PFSK-1 (cell line): ENCODE measurements at regions not wholly inside any gene's neighbourhood (a gene's known extent, or its start where the extent isn't known, plus 50 kb on each side); places are given as distances from the start of the nearest gene placed in this dataset.

Source experiments
- FOXP2 ChIP-seq: optimal IDR thresholded peaks from 2 replicates; pipeline ENCODE3; 2011; ENCODE audit warnings: borderline replicate concordance, control low read depth, inconsistent platforms; ENCODE audit not compliant: insufficient read depth; ENCODE audit errors: extremely low read length, extremely low read depth
- POLR2AphosphoS5 ChIP-seq: IDR thresholded peaks from 2 replicates; pipeline ENCODE4 v1.6.1; 2012; ENCODE audit warnings: low read depth, mild to moderate bottlenecking, control low read depth, low read length, moderate library complexity
- SIN3A ChIP-seq: IDR thresholded peaks from 2 replicates; pipeline ENCODE4 v1.6.1; 2012; ENCODE audit warnings: mild to moderate bottlenecking, low read length, moderate library complexity, borderline replicate concordance; ENCODE audit not compliant: insufficient read depth
- TAF1 ChIP-seq: IDR thresholded peaks from 2 replicates; pipeline ENCODE4 v1.6.1; 2012; ENCODE audit warnings: low read length, control low read depth, borderline replicate concordance; ENCODE audit not compliant: insufficient read depth
- TF ChIP-seq, protein P1 (sequence below), 2 experiments: IDR thresholded peaks; 2 replicates each; pipeline versions ENCODE4 v1.6.1 to v1.8.0; 2011 to 2012; ENCODE audit warnings: low read depth in 2 of 2, low read length in 2 of 2, control low read depth in 1 of 2, inconsistent platforms in 1 of 2, mild to moderate bottlenecking in 1 of 2, moderate library complexity in 1 of 2; ENCODE audit not compliant: insufficient read depth in 1 of 2

DNA sequence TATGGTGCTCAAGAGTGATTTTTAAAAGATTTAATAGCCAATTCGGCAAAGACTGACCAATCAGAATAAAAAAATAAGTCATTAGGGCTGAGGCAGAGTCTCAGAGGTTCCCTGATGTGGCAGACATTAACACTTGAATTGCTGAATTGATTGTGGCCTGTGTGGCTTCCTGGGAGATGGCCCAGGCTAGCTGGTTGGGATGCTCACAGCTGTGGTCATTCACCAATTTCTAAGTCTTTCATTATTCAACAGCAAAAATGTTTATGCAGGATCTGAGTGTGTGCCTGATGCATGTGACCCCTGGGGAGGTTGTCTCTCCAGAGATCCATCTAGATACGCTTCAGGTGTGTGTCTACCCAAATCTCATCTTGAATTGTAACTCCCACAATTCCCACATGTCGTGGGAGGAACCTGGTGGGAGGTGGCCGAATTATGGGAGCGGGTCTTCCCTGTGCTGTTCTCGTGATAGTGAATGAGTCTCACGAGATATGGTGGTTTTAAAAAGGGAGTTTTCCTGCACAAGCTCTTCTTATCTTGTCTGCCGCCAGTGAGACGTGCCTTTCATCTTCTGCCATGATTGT, 632.6 kb upstream of the SEMA6A start:
- TF ChIP-seq, protein P1, sequence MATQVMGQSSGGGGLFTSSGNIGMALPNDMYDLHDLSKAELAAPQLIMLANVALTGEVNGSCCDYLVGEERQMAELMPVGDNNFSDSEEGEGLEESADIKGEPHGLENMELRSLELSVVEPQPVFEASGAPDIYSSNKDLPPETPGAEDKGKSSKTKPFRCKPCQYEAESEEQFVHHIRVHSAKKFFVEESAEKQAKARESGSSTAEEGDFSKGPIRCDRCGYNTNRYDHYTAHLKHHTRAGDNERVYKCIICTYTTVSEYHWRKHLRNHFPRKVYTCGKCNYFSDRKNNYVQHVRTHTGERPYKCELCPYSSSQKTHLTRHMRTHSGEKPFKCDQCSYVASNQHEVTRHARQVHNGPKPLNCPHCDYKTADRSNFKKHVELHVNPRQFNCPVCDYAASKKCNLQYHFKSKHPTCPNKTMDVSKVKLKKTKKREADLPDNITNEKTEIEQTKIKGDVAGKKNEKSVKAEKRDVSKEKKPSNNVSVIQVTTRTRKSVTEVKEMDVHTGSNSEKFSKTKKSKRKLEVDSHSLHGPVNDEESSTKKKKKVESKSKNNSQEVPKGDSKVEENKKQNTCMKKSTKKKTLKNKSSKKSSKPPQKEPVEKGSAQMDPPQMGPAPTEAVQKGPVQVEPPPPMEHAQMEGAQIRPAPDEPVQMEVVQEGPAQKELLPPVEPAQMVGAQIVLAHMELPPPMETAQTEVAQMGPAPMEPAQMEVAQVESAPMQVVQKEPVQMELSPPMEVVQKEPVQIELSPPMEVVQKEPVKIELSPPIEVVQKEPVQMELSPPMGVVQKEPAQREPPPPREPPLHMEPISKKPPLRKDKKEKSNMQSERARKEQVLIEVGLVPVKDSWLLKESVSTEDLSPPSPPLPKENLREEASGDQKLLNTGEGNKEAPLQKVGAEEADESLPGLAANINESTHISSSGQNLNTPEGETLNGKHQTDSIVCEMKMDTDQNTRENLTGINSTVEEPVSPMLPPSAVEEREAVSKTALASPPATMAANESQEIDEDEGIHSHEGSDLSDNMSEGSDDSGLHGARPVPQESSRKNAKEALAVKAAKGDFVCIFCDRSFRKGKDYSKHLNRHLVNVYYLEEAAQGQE (IDR thresholded peaks at IDR 0.05; ENCODE audit: insufficient read depth in 1 of 2, low read depth in 2 of 2, low read length in 2 of 2): no peak
- TF ChIP-seq FOXP2 (no peak), SIN3A (no peak), TAF1 (no peak), POLR2AphosphoS5 (no peak)

DNA sequence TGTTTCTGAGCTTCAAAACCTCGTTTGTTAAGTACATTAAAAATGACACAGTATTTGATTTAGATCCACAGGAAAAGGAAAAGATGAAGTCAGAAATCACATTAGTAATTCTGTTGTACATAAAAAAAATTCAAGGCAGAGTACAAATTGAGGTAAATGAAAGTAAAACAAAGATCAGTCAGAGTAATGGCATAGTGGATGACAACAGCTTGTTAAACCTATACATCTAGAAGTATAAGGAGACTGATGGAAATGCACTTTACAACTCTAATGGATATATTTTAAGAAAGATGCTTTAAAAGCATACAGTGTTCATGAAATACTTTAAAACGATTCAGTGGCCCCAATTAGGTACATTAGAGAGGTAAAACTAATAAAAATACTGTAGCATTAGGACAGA, 631.3 kb upstream of the SEMA6A start:
- TF ChIP-seq TAF1 (no peak), POLR2AphosphoS5 (no peak), SIN3A (no peak), FOXP2 (no peak)
- TF ChIP-seq, protein P1 (IDR thresholded peaks at IDR 0.05; ENCODE audit: insufficient read depth in 1 of 2, low read depth in 2 of 2, low read length in 2 of 2): no peak

DNA sequence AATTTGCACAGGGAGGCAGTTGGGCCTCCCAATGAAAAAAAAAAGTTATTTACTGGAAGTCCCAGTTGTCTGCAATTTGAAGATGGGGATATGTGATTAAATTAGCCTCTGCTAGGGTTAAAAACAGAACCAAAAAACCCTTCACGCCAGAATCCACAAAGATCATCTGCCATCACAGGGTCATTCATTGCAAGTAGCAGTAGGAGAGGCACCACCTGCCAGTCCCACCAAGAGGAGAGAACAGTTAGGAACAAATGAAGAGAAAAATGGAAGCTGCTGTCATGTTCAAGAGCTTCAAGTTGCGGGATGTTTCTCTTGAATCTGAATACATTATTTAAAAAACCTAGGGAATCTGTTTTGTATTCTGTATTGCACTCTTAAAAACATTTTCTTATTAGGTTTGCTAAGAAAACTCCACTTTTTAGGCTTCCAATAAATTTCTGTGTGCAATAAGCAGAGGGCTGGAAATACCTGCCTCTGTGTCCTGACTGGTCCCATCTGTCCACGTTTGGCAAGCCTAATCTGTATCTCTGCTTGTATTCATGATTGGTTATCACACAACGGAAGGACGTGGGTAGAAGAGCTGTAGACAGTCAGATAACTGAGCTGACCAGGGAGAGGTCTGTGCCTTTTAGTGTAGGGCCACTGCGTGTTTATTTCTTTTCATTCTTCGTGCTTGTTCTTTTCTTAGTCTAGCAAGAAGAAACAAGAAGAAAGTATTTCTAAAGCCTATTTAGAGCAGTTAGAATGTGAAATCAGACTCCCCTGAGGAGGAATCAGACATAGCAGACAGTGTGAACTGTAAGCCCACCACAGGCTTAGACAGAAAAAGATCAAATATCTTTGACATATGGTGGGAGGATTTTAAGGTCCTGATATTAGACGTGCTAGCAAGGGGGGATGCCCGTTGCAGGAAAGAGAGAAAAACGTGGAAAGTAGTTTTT, 630.6 kb upstream of the SEMA6A start:
- TF ChIP-seq TAF1: no peak
- TF ChIP-seq, protein P1 (IDR thresholded peaks at IDR 0.05; ENCODE audit: insufficient read depth in 1 of 2, low read depth in 2 of 2, low read length in 2 of 2): no peak
- no peak for TF ChIP-seq FOXP2
- no peak for TF ChIP-seq POLR2AphosphoS5
- TF ChIP-seq SIN3A: no peak

- TF ChIP-seq FOXP2 (no peak), POLR2AphosphoS5 (no peak)
- TF ChIP-seq, protein P1 (IDR thresholded peaks at IDR 0.05; ENCODE audit: insufficient read depth in 1 of 2, low read depth in 2 of 2, low read length in 2 of 2): no peak
Measured at GRCh38 chr5:117204404-117204803, 629.8 kb upstream of the SEMA6A start.
